Keratinocyte (primary cell): ENCODE measurements at regions not wholly inside any gene's neighbourhood (a gene's known extent, or its start where the extent isn't known, plus 50 kb on each side); places are given as distances from the start of the nearest gene placed in this dataset.

Experiments
- CTCF ChIP-seq, 3 experiments: IDR thresholded peaks in 1 of 3; conservative IDR thresholded peaks in 1 of 3; optimal IDR thresholded peaks in 1 of 3; 2 replicates in 2 of 3; 3 replicates in 1 of 3; pipeline versions ENCODE3 to v1.5.1; 2011; ENCODE audit warnings: low read length in 3 of 3, mild to moderate bottlenecking in 3 of 3, moderate library complexity in 2 of 3, control low read depth in 1 of 3, inconsistent platforms in 1 of 3; ENCODE audit not compliant: insufficient read depth in 2 of 3; ENCODE audit errors: extremely low read depth in 1 of 3
- EZH2 ChIP-seq: IDR thresholded peaks from one replicate; pipeline ENCODE4 v1.6.1; 2012; ENCODE audit warnings: inconsistent platforms, mild to moderate bottlenecking, low read length, moderate library complexity

DNA sequence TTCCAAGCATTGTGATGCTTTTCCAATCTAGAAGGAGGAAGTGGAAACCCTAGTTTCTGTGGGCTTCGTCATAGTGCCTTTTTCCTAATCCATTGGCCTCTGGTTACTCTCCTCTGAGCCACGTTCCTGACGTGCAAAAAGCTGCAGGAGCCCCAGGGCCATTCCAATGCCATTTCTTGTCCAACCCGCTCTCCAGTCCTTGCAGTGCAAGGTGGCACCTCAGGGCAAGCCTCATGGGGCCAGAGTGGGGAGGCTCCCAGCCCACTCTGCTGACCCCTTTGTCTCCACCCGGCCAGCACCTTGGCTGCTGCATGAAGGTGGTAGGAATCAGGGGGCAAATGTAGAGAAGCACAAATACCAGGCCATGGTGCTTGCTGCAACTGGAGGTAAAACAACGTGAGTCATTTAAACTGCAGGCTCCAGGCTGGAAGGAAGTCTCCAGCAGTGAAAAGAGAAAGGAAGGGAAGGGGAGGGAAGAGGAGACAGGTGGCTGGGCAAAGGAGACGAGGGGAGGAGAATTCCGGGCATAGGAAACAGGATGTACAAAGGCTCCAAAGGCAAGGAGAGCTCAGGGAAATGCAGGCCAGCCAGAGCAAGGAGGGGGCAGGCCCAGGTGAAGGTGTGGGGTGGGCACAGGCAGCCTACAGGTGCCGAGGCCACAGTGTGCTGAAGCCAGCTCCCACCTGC, 168.2 kb upstream of the TNRC6C start:
- TF ChIP-seq EZH2, result no peak
- TF ChIP-seq CTCF (optimal IDR thresholded peaks at IDR 0.05 in 1 of 3, IDR thresholded peaks at IDR 0.05 in 1 of 3, conservative IDR thresholded peaks at IDR 0.05 in 1 of 3; ENCODE audit: extremely low read depth in 1 of 3, insufficient read depth in 2 of 3, low read length in 3 of 3), result no peak
